ENCODE measurements at regions not wholly inside any gene's neighbourhood (a gene's known extent, or its start where the extent isn't known, plus 50 kb on each side); places are given as distances from the start of the nearest gene placed in this dataset.

DNA sequence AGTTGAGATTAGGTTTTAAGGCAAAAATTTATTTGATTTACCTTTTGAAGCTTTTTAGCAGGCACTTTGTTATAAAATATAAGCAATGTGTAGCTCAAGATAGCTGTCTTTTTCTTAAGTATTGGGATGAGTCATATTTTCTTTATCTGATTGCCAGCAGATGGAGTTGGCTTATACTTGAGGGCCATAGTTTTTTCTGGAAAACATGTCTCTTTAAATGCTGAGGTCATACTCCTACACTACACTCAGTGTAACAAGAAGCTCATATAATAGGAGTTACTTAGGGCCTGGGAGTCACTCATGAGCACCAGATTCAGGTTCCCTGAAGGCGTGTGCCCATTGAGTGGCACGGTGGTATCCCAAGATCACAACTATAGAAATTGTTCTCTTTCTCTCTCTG lies 579.8 kb downstream of the EDEM1 start (continued):
- TF ChIP-seq, protein P1, sequence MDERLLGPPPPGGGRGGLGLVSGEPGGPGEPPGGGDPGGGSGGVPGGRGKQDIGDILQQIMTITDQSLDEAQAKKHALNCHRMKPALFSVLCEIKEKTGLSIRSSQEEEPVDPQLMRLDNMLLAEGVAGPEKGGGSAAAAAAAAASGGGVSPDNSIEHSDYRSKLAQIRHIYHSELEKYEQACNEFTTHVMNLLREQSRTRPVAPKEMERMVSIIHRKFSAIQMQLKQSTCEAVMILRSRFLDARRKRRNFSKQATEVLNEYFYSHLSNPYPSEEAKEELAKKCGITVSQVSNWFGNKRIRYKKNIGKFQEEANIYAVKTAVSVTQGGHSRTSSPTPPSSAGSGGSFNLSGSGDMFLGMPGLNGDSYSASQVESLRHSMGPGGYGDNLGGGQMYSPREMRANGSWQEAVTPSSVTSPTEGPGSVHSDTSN (CRISPR knock-in tag; IDR thresholded peaks at IDR 0.05; ENCODE audit: low read depth): no peak
- TF ChIP-seq, protein P1 (tag; conservative IDR thresholded peaks at IDR 0.05; ENCODE audit: low read depth): peak; percentile 44
- TF ChIP-seq NFIC (IDR thresholded peaks at IDR 0.05) (peak; percentile 16; the same call in 1 of the 2 replicates), NFE2 (IDR thresholded peaks at IDR 0.05; ENCODE audit: low read depth) (peak; percentile 74), PHB2 (IDR thresholded peaks at IDR 0.05; ENCODE audit: low read depth) (no peak), JUN (IDR thresholded peaks at IDR 0.05; ENCODE audit: borderline replicate concordance, low read depth, low read length) (peak; percentile 93), JUN (CRISPR knock-in tag; IDR thresholded peaks at IDR 0.05; ENCODE audit: borderline replicate concordance) (no peak), DACH1 (IDR thresholded peaks at IDR 0.05; ENCODE audit: partially characterized antibody) (peak; percentile 53), CREB1 (IDR thresholded peaks at IDR 0.05) (0 out of 2 replicates have a peak, but pooled peaks have one; percentile 11), CREB1 (CRISPR knock-in tag; IDR thresholded peaks at IDR 0.05) (no peak), SMARCE1 (IDR thresholded peaks at IDR 0.05) (peak; percentile 98), BRD9 (IDR thresholded peaks at IDR 0.05; ENCODE audit: low read depth, partially characterized antibody) (peak; percentile 43), EP300 (IDR thresholded peaks at IDR 0.05; ENCODE audit: low read length) (peak; percentile 83), ARNT (IDR thresholded peaks at IDR 0.05) (peak in 1 of 2 experiments; percentile 71; a peak in 1 of 4 replicates), NR2C1 (IDR thresholded peaks at IDR 0.05) (no peak; the same call in 1 of the 2 replicates), NR2C1 (tag; IDR thresholded peaks at IDR 0.05) (peak; percentile 32; the same call in 1 of the 2 replicates), JUND (IDR thresholded peaks at IDR 0.05; ENCODE audit: borderline replicate concordance, low read depth, low read length) (peak; percentile 98), JUND (tag; IDR thresholded peaks at IDR 0.05; ENCODE audit: borderline replicate concordance, low read depth, low read length) (peak; percentile 98), TCF3 (CRISPR knock-in tag; IDR thresholded peaks at IDR 0.05) (peak; percentile 68)
- TF ChIP-seq, protein P2, sequence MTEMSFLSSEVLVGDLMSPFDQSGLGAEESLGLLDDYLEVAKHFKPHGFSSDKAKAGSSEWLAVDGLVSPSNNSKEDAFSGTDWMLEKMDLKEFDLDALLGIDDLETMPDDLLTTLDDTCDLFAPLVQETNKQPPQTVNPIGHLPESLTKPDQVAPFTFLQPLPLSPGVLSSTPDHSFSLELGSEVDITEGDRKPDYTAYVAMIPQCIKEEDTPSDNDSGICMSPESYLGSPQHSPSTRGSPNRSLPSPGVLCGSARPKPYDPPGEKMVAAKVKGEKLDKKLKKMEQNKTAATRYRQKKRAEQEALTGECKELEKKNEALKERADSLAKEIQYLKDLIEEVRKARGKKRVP (CRISPR knock-in tag; IDR thresholded peaks at IDR 0.05): no peak
- TF ChIP-seq, protein P3, sequence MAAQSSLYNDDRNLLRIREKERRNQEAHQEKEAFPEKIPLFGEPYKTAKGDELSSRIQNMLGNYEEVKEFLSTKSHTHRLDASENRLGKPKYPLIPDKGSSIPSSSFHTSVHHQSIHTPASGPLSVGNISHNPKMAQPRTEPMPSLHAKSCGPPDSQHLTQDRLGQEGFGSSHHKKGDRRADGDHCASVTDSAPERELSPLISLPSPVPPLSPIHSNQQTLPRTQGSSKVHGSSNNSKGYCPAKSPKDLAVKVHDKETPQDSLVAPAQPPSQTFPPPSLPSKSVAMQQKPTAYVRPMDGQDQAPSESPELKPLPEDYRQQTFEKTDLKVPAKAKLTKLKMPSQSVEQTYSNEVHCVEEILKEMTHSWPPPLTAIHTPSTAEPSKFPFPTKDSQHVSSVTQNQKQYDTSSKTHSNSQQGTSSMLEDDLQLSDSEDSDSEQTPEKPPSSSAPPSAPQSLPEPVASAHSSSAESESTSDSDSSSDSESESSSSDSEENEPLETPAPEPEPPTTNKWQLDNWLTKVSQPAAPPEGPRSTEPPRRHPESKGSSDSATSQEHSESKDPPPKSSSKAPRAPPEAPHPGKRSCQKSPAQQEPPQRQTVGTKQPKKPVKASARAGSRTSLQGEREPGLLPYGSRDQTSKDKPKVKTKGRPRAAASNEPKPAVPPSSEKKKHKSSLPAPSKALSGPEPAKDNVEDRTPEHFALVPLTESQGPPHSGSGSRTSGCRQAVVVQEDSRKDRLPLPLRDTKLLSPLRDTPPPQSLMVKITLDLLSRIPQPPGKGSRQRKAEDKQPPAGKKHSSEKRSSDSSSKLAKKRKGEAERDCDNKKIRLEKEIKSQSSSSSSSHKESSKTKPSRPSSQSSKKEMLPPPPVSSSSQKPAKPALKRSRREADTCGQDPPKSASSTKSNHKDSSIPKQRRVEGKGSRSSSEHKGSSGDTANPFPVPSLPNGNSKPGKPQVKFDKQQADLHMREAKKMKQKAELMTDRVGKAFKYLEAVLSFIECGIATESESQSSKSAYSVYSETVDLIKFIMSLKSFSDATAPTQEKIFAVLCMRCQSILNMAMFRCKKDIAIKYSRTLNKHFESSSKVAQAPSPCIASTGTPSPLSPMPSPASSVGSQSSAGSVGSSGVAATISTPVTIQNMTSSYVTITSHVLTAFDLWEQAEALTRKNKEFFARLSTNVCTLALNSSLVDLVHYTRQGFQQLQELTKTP (IDR thresholded peaks at IDR 0.05; ENCODE audit: low read depth in 1 of 2, partially characterized antibody in 2 of 2): peak in 1 of 2 experiments; percentile 71
- TF ChIP-seq, protein P4, sequence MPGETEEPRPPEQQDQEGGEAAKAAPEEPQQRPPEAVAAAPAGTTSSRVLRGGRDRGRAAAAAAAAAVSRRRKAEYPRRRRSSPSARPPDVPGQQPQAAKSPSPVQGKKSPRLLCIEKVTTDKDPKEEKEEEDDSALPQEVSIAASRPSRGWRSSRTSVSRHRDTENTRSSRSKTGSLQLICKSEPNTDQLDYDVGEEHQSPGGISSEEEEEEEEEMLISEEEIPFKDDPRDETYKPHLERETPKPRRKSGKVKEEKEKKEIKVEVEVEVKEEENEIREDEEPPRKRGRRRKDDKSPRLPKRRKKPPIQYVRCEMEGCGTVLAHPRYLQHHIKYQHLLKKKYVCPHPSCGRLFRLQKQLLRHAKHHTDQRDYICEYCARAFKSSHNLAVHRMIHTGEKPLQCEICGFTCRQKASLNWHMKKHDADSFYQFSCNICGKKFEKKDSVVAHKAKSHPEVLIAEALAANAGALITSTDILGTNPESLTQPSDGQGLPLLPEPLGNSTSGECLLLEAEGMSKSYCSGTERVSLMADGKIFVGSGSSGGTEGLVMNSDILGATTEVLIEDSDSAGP (CRISPR knock-in tag; IDR thresholded peaks at IDR 0.05): peak; percentile 57; the same call in 1 of the 2 replicates
